SK-N-SH treated with all-trans-retinoic acid at 6 μM for 48 hours (cell line): ENCODE measurements at regions not wholly inside any gene's neighbourhood (a gene's known extent, or its start where the extent isn't known, plus 50 kb on each side); places are given as distances from the start of the nearest gene placed in this dataset.

Source experiments
- PPARA ChIP-seq: fragments of 250-450 bp; sonication (Bioruptor Pico); IDR thresholded peaks from 2 replicates; pipeline ENCODE4 v1.5.0; 2020; ENCODE audit warnings: mild to moderate bottlenecking, borderline replicate concordance
- TCF4 ChIP-seq: fragments of 250-450 bp; sonication (Bioruptor Pico); IDR thresholded peaks from 2 replicates; pipeline ENCODE4 v1.8.0; 2021; ENCODE audit warnings: mild to moderate bottlenecking, moderate library complexity, borderline replicate concordance
- ZC3H10 ChIP-seq: fragments of 250-450 bp; sonication (Bioruptor Pico); IDR thresholded peaks from 2 replicates; pipeline ENCODE4 v1.5.1; 2021; ENCODE audit warnings: mild to moderate bottlenecking, moderate library complexity
- ZFP30 ChIP-seq: fragments of 450-650 bp; formaldehyde crosslinking; IDR thresholded peaks from 2 replicates; pipeline ENCODE4 v1.5.0; 2022; ENCODE audit warnings: mild to moderate bottlenecking, moderate library complexity
- ZNF8 ChIP-seq: fragments of 450-650 bp; formaldehyde crosslinking; IDR thresholded peaks from 2 replicates; pipeline ENCODE4 v1.5.0; 2020; ENCODE audit warnings: mild to moderate bottlenecking, moderate library complexity

GRCh38 chr4:23041501-23041900, 348.8 kb downstream of the GBA3 start:
- TF ChIP-seq TCF4 (no peak), ZC3H10 (CRISPR knock-in tag) (no peak), ZNF8 (CRISPR knock-in tag) (no peak), PPARA (CRISPR knock-in tag) (no peak), ZFP30 (CRISPR knock-in tag) (no peak)
